ENCODE measurements at regions not wholly inside any gene's neighbourhood (a gene's known extent, or its start where the extent isn't known, plus 50 kb on each side); places are given as distances from the start of the nearest gene placed in this dataset.

- no peak overlapping the region for H3K4me3 ChIP-seq (ENCODE audit: low read depth in 1 of 3, low read length in 3 of 3)
- H3K27me3 ChIP-seq (ENCODE audit: control insufficient read depth in 4 of 4, insufficient read depth in 4 of 4, low read length in 3 of 4), result peaks cover 0 to 5% (median 0%) of the 10 kb centered on the region in 4 donors
- 49% methylated on average over 1 of the region's 1 CpG for WGBS
- DNase-seq (ENCODE audit: low spot score), result no peak
- H3K27ac ChIP-seq (ENCODE audit: low read depth in 1 of 2, low read length in 2 of 2), result no peak overlapping the region
- TF ChIP-seq FOXA1 (IDR thresholded peaks at IDR 0.05), result no peak
- no peak for TF ChIP-seq REST (IDR thresholded peaks at IDR 0.05)
- TF ChIP-seq TAF1 (conservative IDR thresholded peaks at IDR 0.05), result no peak
- TF ChIP-seq MAX (IDR thresholded peaks at IDR 0.05), result no peak
- no peak for TF ChIP-seq GABPA (IDR thresholded peaks at IDR 0.05 in 1 of 2, conservative IDR thresholded peaks at IDR 0.05 in 1 of 2)
- TF ChIP-seq FOXA2 (IDR thresholded peaks at IDR 0.05), result no peak
- TF ChIP-seq NR2F2 (IDR thresholded peaks at IDR 0.05), result no peak
- no peak for TF ChIP-seq ZBTB33 (IDR thresholded peaks at IDR 0.05)
- TF ChIP-seq JUND (IDR thresholded peaks at IDR 0.05), result no peak
- TF ChIP-seq HNF4G (IDR thresholded peaks at IDR 0.05), result no peak
- no peak for TF ChIP-seq ATF3 (IDR thresholded peaks at IDR 0.05)
- TF ChIP-seq EGR1 (IDR thresholded peaks at IDR 0.05; ENCODE audit: low read depth in 2 of 2), result no peak
- TF ChIP-seq RAD21 (IDR thresholded peaks at IDR 0.05), result no peak
- TF ChIP-seq CTCF (IDR thresholded peaks at IDR 0.05; ENCODE audit: low read depth, low read length, missing input control), result no peak
- no peak for TF ChIP-seq HNF4A (conservative IDR thresholded peaks at IDR 0.05)
- no peaks in the 10 kb centered on the region for H3K36me3 ChIP-seq (ENCODE audit: control insufficient read depth in 4 of 4, insufficient read depth in 3 of 4, low read depth in 1 of 4, low read length in 3 of 4)
- no peaks in the 10 kb centered on the region for H3K9me3 ChIP-seq (ENCODE audit: control insufficient read depth in 4 of 4, low read length in 3 of 4)
- H3K9ac ChIP-seq (ENCODE audit: low read depth in 1 of 2, low read length in 2 of 2), result no peak overlapping the region
- no peaks in the 10 kb centered on the region for H3K4me1 ChIP-seq (ENCODE audit: control insufficient read depth in 4 of 4, insufficient read depth in 4 of 4, low read length in 3 of 4)
These were observed 354.9 kb downstream of the JRKL start for GRCh38 chr11:96744697-96745096.
